ENCODE measurements at regions not wholly inside any gene's neighbourhood (a gene's known extent, or its start where the extent isn't known, plus 50 kb on each side); places are given as distances from the start of the nearest gene placed in this dataset.

GRCh38 chr4:162803378-162803777 lies 363.3 kb downstream of the NAF1 start:
- H3K27ac Mint-ChIP-seq (ENCODE audit: unreplicated experiment) = no peak overlapping the region
- H3K4me3 Mint-ChIP-seq = no peak overlapping the region
- H3K4me1 Mint-ChIP-seq = no peaks in the 10 kb centered on the region
- TF ChIP-seq CTCF (conservative IDR thresholded peaks at IDR 0.05) = no peak
- H3K9me3 Mint-ChIP-seq = peaks cover 5% of the 10 kb centered on the region
- no peak for DNase-seq (ENCODE audit: low read depth, low spot score)
- H3K27me3 Mint-ChIP-seq (ENCODE audit: low read depth) = no peaks in the 10 kb centered on the region
- no peaks in the 10 kb centered on the region for H3K36me3 Mint-ChIP-seq (ENCODE audit: low read depth)

GRCh38 chr4:162797108-162797507 lies 369.6 kb downstream of the NAF1 start:
- Mint-ChIP-seq H3K27me3 (ENCODE audit: low read depth) (no peaks in the 10 kb centered on the region), H3K9me3 (peaks cover 7% of the 10 kb centered on the region), H3K4me1 (no peaks in the 10 kb centered on the region), H3K27ac (ENCODE audit: unreplicated experiment) (no peak overlapping the region), H3K36me3 (ENCODE audit: low read depth) (no peaks in the 10 kb centered on the region), H3K4me3 (no peak overlapping the region)
- TF ChIP-seq CTCF (conservative IDR thresholded peaks at IDR 0.05) = no peak
- DNase-seq (ENCODE audit: low read depth, low spot score) = no peak

DNA sequence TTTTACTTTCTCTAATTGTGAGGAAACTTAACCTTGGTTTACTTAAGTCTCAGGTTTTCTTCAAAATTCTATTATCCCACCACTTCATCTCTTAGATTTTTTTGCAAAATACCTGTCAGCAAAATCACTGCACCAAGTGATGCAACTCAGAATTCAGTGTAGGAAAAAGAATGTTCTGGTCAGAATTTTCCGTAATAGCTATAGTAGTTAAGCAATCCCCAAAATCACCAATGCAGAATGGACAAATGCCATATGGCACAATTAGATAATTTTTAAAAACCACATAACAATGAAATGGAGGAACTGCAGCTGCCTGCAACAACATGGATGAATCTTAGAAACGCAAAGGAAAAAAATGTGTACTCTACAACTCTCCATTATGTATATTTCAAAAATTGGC lies 373.1 kb downstream of the NAF1 start:
- no peaks in the 10 kb centered on the region for H3K36me3 Mint-ChIP-seq (ENCODE audit: low read depth)
- no peak overlapping the region for H3K4me3 Mint-ChIP-seq
- H3K27me3 Mint-ChIP-seq (ENCODE audit: low read depth) = no peaks in the 10 kb centered on the region
- H3K27ac Mint-ChIP-seq (ENCODE audit: unreplicated experiment) = no peak overlapping the region
- DNase-seq (ENCODE audit: low read depth, low spot score) = no peak
- peaks cover 2% of the 10 kb centered on the region for H3K9me3 Mint-ChIP-seq
- TF ChIP-seq CTCF (conservative IDR thresholded peaks at IDR 0.05) = no peak
- H3K4me1 Mint-ChIP-seq = no peaks in the 10 kb centered on the region

DNA sequence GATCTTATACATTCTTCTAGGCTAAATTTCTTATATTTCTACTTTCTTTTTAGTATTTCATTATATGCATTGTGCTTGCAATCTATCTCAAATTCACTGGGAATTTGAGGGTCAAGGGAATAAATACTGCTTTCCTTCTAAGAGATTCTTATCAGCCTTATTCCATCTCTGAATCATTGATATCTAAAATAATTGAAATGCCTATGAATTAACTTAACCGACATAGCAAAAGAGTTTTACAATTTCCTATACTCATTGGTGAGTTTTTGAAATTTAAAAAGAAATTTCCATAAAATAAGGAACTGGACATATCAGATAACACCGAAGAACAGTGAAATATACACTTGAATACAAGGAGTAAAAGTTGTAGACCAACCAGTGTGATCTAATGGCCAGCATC lies 373.7 kb downstream of the NAF1 start:
- Mint-ChIP-seq H3K4me3 (no peak overlapping the region), H3K27me3 (ENCODE audit: low read depth) (no peaks in the 10 kb centered on the region), H3K4me1 (no peaks in the 10 kb centered on the region), H3K36me3 (ENCODE audit: low read depth) (no peaks in the 10 kb centered on the region), H3K27ac (ENCODE audit: unreplicated experiment) (no peak overlapping the region), H3K9me3 (peaks cover 2% of the 10 kb centered on the region)
- TF ChIP-seq CTCF (conservative IDR thresholded peaks at IDR 0.05) = no peak
- no peak for DNase-seq (ENCODE audit: low read depth, low spot score)

DNA sequence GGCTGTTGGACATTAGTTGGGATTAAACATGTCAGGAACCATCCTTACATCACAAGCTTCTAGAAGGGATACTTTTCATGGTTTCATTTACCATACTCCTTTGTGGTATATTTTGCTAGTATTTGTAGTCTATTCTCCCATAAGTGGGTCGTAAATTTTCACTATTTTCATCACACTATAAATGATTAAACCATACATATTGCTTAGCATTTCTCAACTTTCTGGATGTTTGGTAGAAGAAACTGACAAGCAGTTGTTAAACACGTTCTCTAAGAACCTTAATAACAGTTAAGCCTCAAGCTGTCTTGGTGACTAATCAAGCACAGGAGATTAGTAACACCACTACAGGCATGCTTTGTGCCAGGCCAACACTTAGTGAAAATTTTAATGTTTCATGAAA lies 375.5 kb downstream of the NAF1 start:
- H3K36me3 Mint-ChIP-seq (ENCODE audit: low read depth) = no peaks in the 10 kb centered on the region
- H3K9me3 Mint-ChIP-seq = peaks cover 2% of the 10 kb centered on the region
- H3K4me1 Mint-ChIP-seq = no peaks in the 10 kb centered on the region
- no peaks in the 10 kb centered on the region for H3K27me3 Mint-ChIP-seq (ENCODE audit: low read depth)
- H3K4me3 Mint-ChIP-seq = no peak overlapping the region
- DNase-seq (ENCODE audit: low read depth, low spot score) = no peak
- H3K27ac Mint-ChIP-seq (ENCODE audit: unreplicated experiment) = no peak overlapping the region
- TF ChIP-seq CTCF (conservative IDR thresholded peaks at IDR 0.05) = no peak

GRCh38 chr4:162787120-162787519 lies 379.6 kb downstream of the NAF1 start:
- peaks cover 9% of the 10 kb centered on the region for H3K4me1 Mint-ChIP-seq
- no peak overlapping the region for H3K4me3 Mint-ChIP-seq
- no peak for DNase-seq (ENCODE audit: low read depth, low spot score)
- no peaks in the 10 kb centered on the region for H3K27me3 Mint-ChIP-seq (ENCODE audit: low read depth)
- no peak overlapping the region for H3K27ac Mint-ChIP-seq (ENCODE audit: unreplicated experiment)
- no peaks in the 10 kb centered on the region for H3K9me3 Mint-ChIP-seq
- TF ChIP-seq CTCF (conservative IDR thresholded peaks at IDR 0.05) = no peak
- H3K36me3 Mint-ChIP-seq (ENCODE audit: low read depth) = no peaks in the 10 kb centered on the region
